Esophagus squamous epithelium (tissue), 4 donors: ENCODE measurements at regions not wholly inside any gene's neighbourhood (a gene's known extent, or its start where the extent isn't known, plus 50 kb on each side); places are given as distances from the start of the nearest gene placed in this dataset.
"Not testable (repeated sequence)": the region's sequence is repeated elsewhere in the genome, so short reads cannot be mapped to it uniquely, and the experiment has no call there.

ENCODE experiments used
- CTCF ChIP-seq, 6 experiments: fragments of 450-650 bp in 4 of 6; fragments of 200-600 bp in 2 of 6; sonication (generic) in 2 of 6; IDR thresholded peaks; one replicate each; pipeline ENCODE4 v1.5.1; 2016 to 2019; ENCODE audit warnings: antibody characterized with exemption in 6 of 6, mild to moderate bottlenecking in 4 of 6, moderate library complexity in 4 of 6
- POLR2A ChIP-seq, 4 donors: fragments of 450-650 bp; IDR thresholded peaks; one replicate each; pipeline ENCODE4 v1.6.1; 2017; ENCODE audit warnings: antibody characterized with exemption in 4 of 4, mild to moderate bottlenecking in 4 of 4, moderate library complexity in 3 of 4

GRCh38 chr4:79559398-79559797 is 151.4 kb upstream of the GK2 start:
- not testable (repeated sequence) for TF ChIP-seq CTCF, POLR2A (IDR thresholded peaks at IDR 0.05)
